ENCODE measurements at regions not wholly inside any gene's neighbourhood (a gene's known extent, or its start where the extent isn't known, plus 50 kb on each side); places are given as distances from the start of the nearest gene placed in this dataset.

GRCh38 chr22:49413146-49413545 lies 414.5 kb downstream of the BRD1 start:
- Histone ChIP-seq H3K4me2 (ENCODE audit: low read depth, low read length, poor library complexity, severe bottlenecking) (no peak overlapping the region), H3K9me3 (ENCODE audit: insufficient read depth, low read depth, low read length) (no peaks in the 10 kb centered on the region; the same call in 1 of the 2 replicates), H3K9ac (ENCODE audit: low read depth, low read length, poor library complexity, severe bottlenecking) (no peak overlapping the region), H3K9me2 (replicated peaks; ENCODE audit: low read depth, low read length) (no peaks in the 10 kb centered on the region), H4K20me1 (ENCODE audit: insufficient read depth, low read length, poor library complexity, severe bottlenecking) (no peaks in the 10 kb centered on the region), H3K4me1 (ENCODE audit: insufficient read depth, low read length, poor library complexity, severe bottlenecking) (no peaks in the 10 kb centered on the region), H2AFZ (ENCODE audit: low read length) (no peak overlapping the region), H3K36me3 (ENCODE audit: insufficient read depth, low read length) (no peaks in the 10 kb centered on the region), H3K27me3 (ENCODE audit: insufficient read depth, low read length, poor library complexity, severe bottlenecking) (no peaks in the 10 kb centered on the region), H3F3A (ENCODE audit: low read depth) (no peaks in the 10 kb centered on the region), H3K4me3 (ENCODE audit: low read length, poor library complexity, severe bottlenecking) (no peak overlapping the region), H3K79me2 (ENCODE audit: insufficient read depth, low read length) (no peaks in the 10 kb centered on the region)
- TF ChIP-seq, protein P1, sequence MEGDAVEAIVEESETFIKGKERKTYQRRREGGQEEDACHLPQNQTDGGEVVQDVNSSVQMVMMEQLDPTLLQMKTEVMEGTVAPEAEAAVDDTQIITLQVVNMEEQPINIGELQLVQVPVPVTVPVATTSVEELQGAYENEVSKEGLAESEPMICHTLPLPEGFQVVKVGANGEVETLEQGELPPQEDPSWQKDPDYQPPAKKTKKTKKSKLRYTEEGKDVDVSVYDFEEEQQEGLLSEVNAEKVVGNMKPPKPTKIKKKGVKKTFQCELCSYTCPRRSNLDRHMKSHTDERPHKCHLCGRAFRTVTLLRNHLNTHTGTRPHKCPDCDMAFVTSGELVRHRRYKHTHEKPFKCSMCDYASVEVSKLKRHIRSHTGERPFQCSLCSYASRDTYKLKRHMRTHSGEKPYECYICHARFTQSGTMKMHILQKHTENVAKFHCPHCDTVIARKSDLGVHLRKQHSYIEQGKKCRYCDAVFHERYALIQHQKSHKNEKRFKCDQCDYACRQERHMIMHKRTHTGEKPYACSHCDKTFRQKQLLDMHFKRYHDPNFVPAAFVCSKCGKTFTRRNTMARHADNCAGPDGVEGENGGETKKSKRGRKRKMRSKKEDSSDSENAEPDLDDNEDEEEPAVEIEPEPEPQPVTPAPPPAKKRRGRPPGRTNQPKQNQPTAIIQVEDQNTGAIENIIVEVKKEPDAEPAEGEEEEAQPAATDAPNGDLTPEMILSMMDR (conservative IDR thresholded peaks at IDR 0.05; ENCODE audit: low read length) = no peak
- TF ChIP-seq EZH2phosphoT487 (IDR thresholded peaks at IDR 0.05; ENCODE audit: borderline replicate concordance) = no peak

DNA sequence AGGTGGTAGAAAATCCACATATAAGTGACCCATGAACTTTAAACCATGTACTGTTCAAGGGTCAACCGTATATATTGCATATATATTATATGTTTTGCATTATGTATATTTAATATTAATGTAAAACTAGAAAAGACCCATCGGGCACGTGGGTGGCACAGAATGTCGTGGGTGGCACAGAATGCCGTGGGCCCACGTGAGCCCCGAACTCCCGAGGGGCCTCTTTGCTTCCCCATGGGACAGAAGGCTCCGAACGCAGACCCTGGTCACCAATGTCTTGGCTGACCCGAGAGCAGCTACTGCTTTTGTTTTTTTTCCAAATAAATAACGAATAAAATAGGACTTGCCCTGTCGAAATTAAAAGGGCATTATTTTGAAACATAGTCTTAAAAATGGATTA lies 415.4 kb downstream of the BRD1 start:
- Histone ChIP-seq H3K36me3 (ENCODE audit: insufficient read depth, low read length) (no peaks in the 10 kb centered on the region), H3K9me2 (replicated peaks; ENCODE audit: low read depth, low read length) (no peaks in the 10 kb centered on the region), H3K4me3 (ENCODE audit: low read length, poor library complexity, severe bottlenecking) (no peak overlapping the region), H2AFZ (ENCODE audit: low read length) (no peak overlapping the region), H3K9me3 (ENCODE audit: insufficient read depth, low read depth, low read length) (no peaks in the 10 kb centered on the region; the same call in 1 of the 2 replicates), H3K4me2 (ENCODE audit: low read depth, low read length, poor library complexity, severe bottlenecking) (no peak overlapping the region), H3K9ac (ENCODE audit: low read depth, low read length, poor library complexity, severe bottlenecking) (no peak overlapping the region), H3K27me3 (ENCODE audit: insufficient read depth, low read length, poor library complexity, severe bottlenecking) (no peaks in the 10 kb centered on the region), H3K4me1 (ENCODE audit: insufficient read depth, low read length, poor library complexity, severe bottlenecking) (no peaks in the 10 kb centered on the region), H3K79me2 (ENCODE audit: insufficient read depth, low read length) (no peaks in the 10 kb centered on the region), H4K20me1 (ENCODE audit: insufficient read depth, low read length, poor library complexity, severe bottlenecking) (no peaks in the 10 kb centered on the region), H3F3A (ENCODE audit: low read depth) (no peaks in the 10 kb centered on the region)
- TF ChIP-seq, protein P1 (conservative IDR thresholded peaks at IDR 0.05; ENCODE audit: low read length) = no peak
- no peak for TF ChIP-seq EZH2phosphoT487 (IDR thresholded peaks at IDR 0.05; ENCODE audit: borderline replicate concordance)

DNA sequence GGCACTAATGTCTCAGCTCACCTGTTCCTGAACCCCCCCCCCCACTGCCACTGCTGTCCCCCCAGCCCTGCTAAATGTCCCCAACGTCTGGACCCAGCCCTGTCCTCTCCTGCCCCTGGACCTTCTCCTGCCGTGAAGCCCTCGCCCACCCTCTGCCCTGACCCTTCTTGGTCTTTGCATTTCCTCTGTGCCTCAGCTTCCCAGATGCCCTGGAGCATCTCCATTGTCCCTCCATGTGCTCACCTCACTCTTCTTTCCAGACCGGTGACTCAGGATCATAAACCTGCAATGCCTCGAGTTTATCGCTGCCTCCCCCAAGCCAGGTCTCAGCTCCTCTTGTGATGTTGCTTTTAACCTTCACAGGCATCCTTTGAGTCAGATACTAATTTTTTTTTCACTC lies 416.4 kb downstream of the BRD1 start:
- H3K9me2 ChIP-seq (replicated peaks; ENCODE audit: low read depth, low read length) = no peaks in the 10 kb centered on the region
- H3K9me3 ChIP-seq (ENCODE audit: insufficient read depth, low read depth, low read length) = no peaks in the 10 kb centered on the region; the same call in 1 of the 2 replicates
- no peaks in the 10 kb centered on the region for H4K20me1 ChIP-seq (ENCODE audit: insufficient read depth, low read length, poor library complexity, severe bottlenecking)
- TF ChIP-seq EZH2phosphoT487 (IDR thresholded peaks at IDR 0.05; ENCODE audit: borderline replicate concordance) = no peak
- TF ChIP-seq, protein P1 (conservative IDR thresholded peaks at IDR 0.05; ENCODE audit: low read length) = no peak
- no peak overlapping the region for H3K9ac ChIP-seq (ENCODE audit: low read depth, low read length, poor library complexity, severe bottlenecking)
- H3K36me3 ChIP-seq (ENCODE audit: insufficient read depth, low read length) = no peaks in the 10 kb centered on the region
- no peaks in the 10 kb centered on the region for H3F3A ChIP-seq (ENCODE audit: low read depth)
- H3K4me2 ChIP-seq (ENCODE audit: low read depth, low read length, poor library complexity, severe bottlenecking) = no peak overlapping the region
- H3K27me3 ChIP-seq (ENCODE audit: insufficient read depth, low read length, poor library complexity, severe bottlenecking) = no peaks in the 10 kb centered on the region
- H3K4me1 ChIP-seq (ENCODE audit: insufficient read depth, low read length, poor library complexity, severe bottlenecking) = no peaks in the 10 kb centered on the region
- no peak overlapping the region for H2AFZ ChIP-seq (ENCODE audit: low read length)
- no peak overlapping the region for H3K4me3 ChIP-seq (ENCODE audit: low read length, poor library complexity, severe bottlenecking)
- no peaks in the 10 kb centered on the region for H3K79me2 ChIP-seq (ENCODE audit: insufficient read depth, low read length)
